Esophagus muscularis mucosa (tissue), 4 donors: ENCODE measurements at regions not wholly inside any gene's neighbourhood (a gene's known extent, or its start where the extent isn't known, plus 50 kb on each side); places are given as distances from the start of the nearest gene placed in this dataset.

ENCODE experiments used
- CTCF ChIP-seq, 3 experiments: fragments of 200-600 bp in 2 of 3; fragments of 450-650 bp in 1 of 3; sonication (generic) in 2 of 3; IDR thresholded peaks; one replicate each; pipeline ENCODE4 v1.5.1; 2017 to 2019; ENCODE audit warnings: antibody characterized with exemption in 3 of 3, mild to moderate bottlenecking in 2 of 3, moderate library complexity in 1 of 3
- EP300 ChIP-seq: sonication (generic); formaldehyde crosslinking; IDR thresholded peaks from one replicate; pipeline ENCODE4 v1.6.1; 2017; ENCODE audit warnings: antibody characterized with exemption
- POLR2A ChIP-seq: fragments of 450-650 bp; IDR thresholded peaks from one replicate; pipeline ENCODE4 v1.6.1; 2017; ENCODE audit warnings: antibody characterized with exemption, moderate library complexity, mild to moderate bottlenecking, low read depth
- POLR2AphosphoS5 ChIP-seq, 2 donors: sonication (generic); formaldehyde crosslinking; IDR thresholded peaks; one replicate each; pipeline ENCODE4 v1.6.1; 2017; ENCODE audit warnings: antibody characterized with exemption in 2 of 2

GRCh38 chr11:27230192-27230572 lies 132.8 kb downstream of the CCDC34 start:
- TF ChIP-seq POLR2A (no peak), CTCF (IDR thresholded peaks at IDR 0.05) (no peak), POLR2AphosphoS5 (IDR thresholded peaks at IDR 0.05) (no peak), EP300 (no peak)
